ENCODE measurements at regions not wholly inside any gene's neighbourhood (a gene's known extent, or its start where the extent isn't known, plus 50 kb on each side); places are given as distances from the start of the nearest gene placed in this dataset.

DNA sequence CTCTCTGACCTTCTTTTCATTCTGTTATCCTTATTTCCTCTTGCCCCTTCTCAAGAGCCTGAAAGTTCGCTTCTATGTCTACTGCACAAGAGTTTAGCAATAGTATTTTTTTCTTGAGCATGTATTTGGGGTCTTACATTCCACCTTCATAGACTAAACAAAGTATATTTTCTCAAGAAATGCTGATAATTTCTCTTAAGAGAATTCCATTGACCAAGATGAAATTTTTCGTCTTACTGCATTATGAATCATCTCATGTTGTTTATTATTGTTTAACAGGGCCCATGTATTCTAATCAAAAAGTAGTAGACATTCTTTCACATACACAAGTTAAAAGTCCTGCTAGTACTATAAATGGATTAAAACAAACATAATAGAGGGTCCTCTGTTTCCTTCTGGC is 219.3 kb downstream of the C12orf50 start:
- Mint-ChIP-seq H3K36me3 (ENCODE audit: insufficient read depth) (no peaks in the 10 kb centered on the region), H3K4me3 (ENCODE audit: low read depth) (no peak overlapping the region), H3K27me3 (peaks cover 2% of the 10 kb centered on the region), H3K27ac (no peak overlapping the region), H3K4me1 (ENCODE audit: low read depth) (no peaks in the 10 kb centered on the region), H3K9me3 (ENCODE audit: low read depth) (no peaks in the 10 kb centered on the region)
- DNase-seq (ENCODE audit: low spot score, unreplicated experiment): no peak
- TF ChIP-seq, protein P1, sequence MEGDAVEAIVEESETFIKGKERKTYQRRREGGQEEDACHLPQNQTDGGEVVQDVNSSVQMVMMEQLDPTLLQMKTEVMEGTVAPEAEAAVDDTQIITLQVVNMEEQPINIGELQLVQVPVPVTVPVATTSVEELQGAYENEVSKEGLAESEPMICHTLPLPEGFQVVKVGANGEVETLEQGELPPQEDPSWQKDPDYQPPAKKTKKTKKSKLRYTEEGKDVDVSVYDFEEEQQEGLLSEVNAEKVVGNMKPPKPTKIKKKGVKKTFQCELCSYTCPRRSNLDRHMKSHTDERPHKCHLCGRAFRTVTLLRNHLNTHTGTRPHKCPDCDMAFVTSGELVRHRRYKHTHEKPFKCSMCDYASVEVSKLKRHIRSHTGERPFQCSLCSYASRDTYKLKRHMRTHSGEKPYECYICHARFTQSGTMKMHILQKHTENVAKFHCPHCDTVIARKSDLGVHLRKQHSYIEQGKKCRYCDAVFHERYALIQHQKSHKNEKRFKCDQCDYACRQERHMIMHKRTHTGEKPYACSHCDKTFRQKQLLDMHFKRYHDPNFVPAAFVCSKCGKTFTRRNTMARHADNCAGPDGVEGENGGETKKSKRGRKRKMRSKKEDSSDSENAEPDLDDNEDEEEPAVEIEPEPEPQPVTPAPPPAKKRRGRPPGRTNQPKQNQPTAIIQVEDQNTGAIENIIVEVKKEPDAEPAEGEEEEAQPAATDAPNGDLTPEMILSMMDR (IDR thresholded peaks at IDR 0.05; ENCODE audit: unreplicated experiment): no peak

DNA sequence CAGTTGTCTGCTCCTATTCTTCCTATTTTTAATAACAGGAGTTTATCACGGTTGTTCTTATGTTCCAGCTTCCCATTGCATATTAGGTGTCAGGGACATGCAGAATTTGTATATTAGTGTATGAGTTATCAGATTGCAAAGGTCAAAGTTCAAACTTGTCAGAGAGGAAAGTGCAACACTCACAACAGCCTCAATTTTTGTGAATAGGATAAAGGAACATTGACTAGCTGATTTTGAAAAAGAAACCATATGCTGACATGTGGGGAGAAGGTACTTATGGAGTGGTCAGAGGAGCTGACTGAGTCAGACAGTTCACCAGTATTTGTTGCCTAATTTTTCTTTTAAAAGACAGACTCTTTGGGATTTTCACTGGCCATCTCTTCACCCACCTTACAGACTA is 222.1 kb downstream of the C12orf50 start:
- Mint-ChIP-seq H3K36me3 (ENCODE audit: insufficient read depth) (no peaks in the 10 kb centered on the region), H3K27ac (no peak overlapping the region), H3K27me3 (peaks cover 1% of the 10 kb centered on the region), H3K9me3 (ENCODE audit: low read depth) (no peaks in the 10 kb centered on the region), H3K4me1 (ENCODE audit: low read depth) (peaks cover 7% of the 10 kb centered on the region), H3K4me3 (ENCODE audit: low read depth) (no peak overlapping the region)
- DNase-seq (ENCODE audit: low spot score, unreplicated experiment): no peak
- TF ChIP-seq, protein P1 (IDR thresholded peaks at IDR 0.05; ENCODE audit: unreplicated experiment): no peak

DNA sequence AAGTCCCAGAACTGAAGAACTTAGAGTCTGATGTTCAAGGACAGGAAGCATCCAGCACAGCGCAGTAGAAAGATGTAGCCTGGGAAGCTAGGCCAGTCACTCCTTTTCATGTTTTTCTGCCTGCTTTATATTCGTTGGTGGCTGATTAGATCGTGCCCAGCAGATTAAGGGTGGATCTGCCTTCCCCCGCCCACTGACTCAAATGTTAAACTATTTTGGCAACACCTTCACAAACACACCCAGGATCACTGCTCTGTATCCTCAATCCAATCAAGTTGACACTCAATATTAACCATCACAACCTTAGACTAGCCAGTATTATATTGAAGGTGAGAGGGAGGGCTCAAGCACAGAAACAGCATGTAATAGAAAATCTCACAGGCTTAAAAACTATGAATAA is 222.9 kb downstream of the C12orf50 start:
- no peak for DNase-seq (ENCODE audit: low spot score, unreplicated experiment)
- TF ChIP-seq, protein P1 (IDR thresholded peaks at IDR 0.05; ENCODE audit: unreplicated experiment): no peak
- no peaks in the 10 kb centered on the region for H3K27me3 Mint-ChIP-seq
- no peaks in the 10 kb centered on the region for H3K9me3 Mint-ChIP-seq (ENCODE audit: low read depth)
- no peak overlapping the region for H3K27ac Mint-ChIP-seq
- H3K36me3 Mint-ChIP-seq (ENCODE audit: insufficient read depth): no peaks in the 10 kb centered on the region
- H3K4me3 Mint-ChIP-seq (ENCODE audit: low read depth): no peak overlapping the region
- H3K4me1 Mint-ChIP-seq (ENCODE audit: low read depth): peaks cover 7% of the 10 kb centered on the region

DNA sequence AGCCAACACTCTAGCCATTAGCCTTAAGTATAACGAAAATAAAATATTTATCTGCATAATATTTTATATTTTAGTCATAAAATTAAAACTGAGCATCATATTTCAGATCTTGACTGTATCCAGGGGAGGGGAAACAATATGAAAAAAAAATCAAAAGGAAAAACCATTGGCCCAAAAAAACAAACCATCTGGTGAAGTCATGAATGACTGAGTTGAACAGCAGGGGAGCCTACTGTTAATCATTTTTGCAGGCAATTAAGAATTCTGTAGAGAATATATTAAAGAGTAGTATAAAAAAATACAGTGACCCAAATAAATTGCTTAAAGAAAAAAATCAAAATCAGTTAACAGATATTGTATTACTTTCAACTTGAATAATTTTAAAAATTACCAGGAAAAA is 224.8 kb downstream of the C12orf50 start:
- no peak overlapping the region for H3K4me3 Mint-ChIP-seq (ENCODE audit: low read depth)
- peaks cover 7% of the 10 kb centered on the region for H3K4me1 Mint-ChIP-seq (ENCODE audit: low read depth)
- DNase-seq (ENCODE audit: low spot score, unreplicated experiment): no peak
- TF ChIP-seq, protein P1 (IDR thresholded peaks at IDR 0.05; ENCODE audit: unreplicated experiment): no peak
- no peaks in the 10 kb centered on the region for H3K36me3 Mint-ChIP-seq (ENCODE audit: insufficient read depth)
- no peaks in the 10 kb centered on the region for H3K9me3 Mint-ChIP-seq (ENCODE audit: low read depth)
- no peaks in the 10 kb centered on the region for H3K27me3 Mint-ChIP-seq
- no peak overlapping the region for H3K27ac Mint-ChIP-seq

DNA sequence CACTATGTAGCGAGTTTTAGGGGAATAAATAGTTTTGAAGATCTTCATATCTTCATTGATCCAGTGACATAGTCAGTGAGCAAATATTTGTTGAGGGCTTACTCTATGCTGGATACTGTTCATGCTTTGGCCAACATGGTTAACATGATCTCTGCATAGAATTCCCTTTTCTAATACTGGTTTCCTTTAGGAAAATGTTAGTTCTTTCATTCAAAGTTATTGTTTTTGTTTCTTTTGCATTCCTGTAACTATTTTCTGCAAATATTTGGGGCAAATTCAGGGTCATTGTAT is 226.5 kb downstream of the C12orf50 start:
- H3K27me3 Mint-ChIP-seq: no peaks in the 10 kb centered on the region
- H3K9me3 Mint-ChIP-seq (ENCODE audit: low read depth): no peaks in the 10 kb centered on the region
- peaks cover 7% of the 10 kb centered on the region for H3K4me1 Mint-ChIP-seq (ENCODE audit: low read depth)
- H3K27ac Mint-ChIP-seq: no peak overlapping the region
- no peaks in the 10 kb centered on the region for H3K36me3 Mint-ChIP-seq (ENCODE audit: insufficient read depth)
- no peak for DNase-seq (ENCODE audit: low spot score, unreplicated experiment)
- TF ChIP-seq, protein P1 (IDR thresholded peaks at IDR 0.05; ENCODE audit: unreplicated experiment): no peak
- no peak overlapping the region for H3K4me3 Mint-ChIP-seq (ENCODE audit: low read depth)
